ENCODE measurements at regions not wholly inside any gene's neighbourhood (a gene's known extent, or its start where the extent isn't known, plus 50 kb on each side); places are given as distances from the start of the nearest gene placed in this dataset.
"Not testable (repeated sequence)": the region's sequence is repeated elsewhere in the genome, so short reads cannot be mapped to it uniquely, and the experiment has no call there.

DNA sequence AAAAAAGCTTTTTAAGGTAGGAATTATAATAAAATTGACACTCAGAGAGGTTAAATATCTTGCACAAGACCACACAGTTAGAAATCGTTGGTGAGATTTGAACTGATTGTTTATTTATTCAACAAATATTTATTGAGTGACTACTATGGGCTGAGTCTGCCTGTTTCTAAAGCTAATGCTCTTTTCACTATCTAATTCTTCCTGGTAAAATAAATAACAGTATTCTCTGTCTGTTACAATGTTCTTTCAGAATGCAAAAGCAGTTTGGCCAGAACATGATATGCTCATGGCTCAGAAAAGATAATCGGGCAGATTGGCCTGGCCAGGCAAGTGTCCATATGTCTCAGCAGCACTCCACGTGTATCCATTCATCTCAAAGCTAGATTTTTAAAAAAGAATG, 82.0 kb downstream of the BTG1 start:
- no peak overlapping the region for H3K4me3 ChIP-seq (ENCODE audit: low read depth, low read length)
- DNase-seq (ENCODE audit: low read depth): no peak
- TF ChIP-seq, protein P1, sequence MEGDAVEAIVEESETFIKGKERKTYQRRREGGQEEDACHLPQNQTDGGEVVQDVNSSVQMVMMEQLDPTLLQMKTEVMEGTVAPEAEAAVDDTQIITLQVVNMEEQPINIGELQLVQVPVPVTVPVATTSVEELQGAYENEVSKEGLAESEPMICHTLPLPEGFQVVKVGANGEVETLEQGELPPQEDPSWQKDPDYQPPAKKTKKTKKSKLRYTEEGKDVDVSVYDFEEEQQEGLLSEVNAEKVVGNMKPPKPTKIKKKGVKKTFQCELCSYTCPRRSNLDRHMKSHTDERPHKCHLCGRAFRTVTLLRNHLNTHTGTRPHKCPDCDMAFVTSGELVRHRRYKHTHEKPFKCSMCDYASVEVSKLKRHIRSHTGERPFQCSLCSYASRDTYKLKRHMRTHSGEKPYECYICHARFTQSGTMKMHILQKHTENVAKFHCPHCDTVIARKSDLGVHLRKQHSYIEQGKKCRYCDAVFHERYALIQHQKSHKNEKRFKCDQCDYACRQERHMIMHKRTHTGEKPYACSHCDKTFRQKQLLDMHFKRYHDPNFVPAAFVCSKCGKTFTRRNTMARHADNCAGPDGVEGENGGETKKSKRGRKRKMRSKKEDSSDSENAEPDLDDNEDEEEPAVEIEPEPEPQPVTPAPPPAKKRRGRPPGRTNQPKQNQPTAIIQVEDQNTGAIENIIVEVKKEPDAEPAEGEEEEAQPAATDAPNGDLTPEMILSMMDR (conservative IDR thresholded peaks at IDR 0.05; ENCODE audit: low read depth, low read length): no peak

DNA sequence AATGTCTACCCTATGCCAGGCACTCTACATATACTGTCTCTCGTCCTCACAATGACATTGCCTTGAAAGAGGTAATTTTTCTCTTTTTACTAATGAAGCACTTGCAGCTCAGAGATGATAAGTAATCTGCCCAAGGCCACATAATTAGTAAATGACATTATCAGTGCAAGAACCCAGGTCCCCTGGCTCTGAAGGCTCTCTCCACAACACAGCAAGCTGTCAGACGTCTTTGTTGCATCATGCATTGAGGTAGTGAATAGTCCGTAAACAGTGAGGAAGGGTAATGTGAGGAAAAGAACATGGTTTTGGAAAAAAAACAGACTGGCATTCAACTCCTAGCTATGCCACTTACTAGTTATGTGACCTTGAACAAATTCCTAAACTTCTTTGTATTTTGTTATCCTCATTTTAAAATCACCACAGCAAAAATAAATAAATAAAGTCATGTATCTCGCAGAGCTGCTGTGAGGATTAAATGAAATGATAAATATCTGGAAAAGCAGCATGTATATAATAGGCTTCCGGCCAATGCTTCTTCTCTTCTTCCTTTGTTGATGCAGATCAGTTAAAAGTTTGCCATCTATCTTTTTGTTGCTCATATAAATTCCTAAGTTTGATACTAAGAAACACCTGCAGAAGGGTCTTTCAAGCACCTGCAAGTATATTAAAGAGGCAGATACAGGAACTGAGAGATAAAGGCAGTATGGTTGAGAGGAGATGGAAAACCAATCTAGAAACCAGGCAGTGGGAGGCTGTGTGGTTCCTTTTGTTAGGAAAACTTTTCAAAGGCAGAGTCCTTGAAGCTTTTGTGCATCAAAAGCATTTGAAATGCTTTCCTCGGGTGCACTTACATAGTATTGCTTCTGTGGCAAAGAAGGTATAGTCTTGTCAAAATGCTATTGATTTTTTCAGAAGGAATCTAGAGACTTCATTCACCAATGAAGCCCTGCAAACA, 82.8 kb downstream of the BTG1 start:
- no peak for DNase-seq (ENCODE audit: low read depth)
- H3K4me3 ChIP-seq (ENCODE audit: low read depth, low read length): no peak overlapping the region
- TF ChIP-seq, protein P1 (conservative IDR thresholded peaks at IDR 0.05; ENCODE audit: low read depth, low read length): no peak

DNA sequence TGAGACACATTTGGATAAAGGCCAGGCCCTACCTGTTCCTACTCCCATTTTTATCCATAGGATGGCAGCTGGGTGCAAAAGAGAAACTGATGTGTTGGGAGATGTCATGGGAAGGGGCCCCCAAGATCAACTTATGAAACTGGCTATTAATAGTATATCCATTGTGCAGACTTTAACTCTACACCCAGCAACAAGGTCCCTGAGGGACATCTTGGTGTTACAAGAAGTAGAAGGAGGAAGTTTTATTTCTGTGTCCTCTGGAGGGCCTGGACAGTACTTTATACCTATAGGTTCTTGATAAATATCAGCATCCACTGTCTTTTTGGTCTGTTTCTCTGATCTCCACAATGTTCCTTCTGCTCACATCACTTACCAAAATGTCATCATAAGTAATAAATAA, 84.6 kb downstream of the BTG1 start:
- DNase-seq (ENCODE audit: low read depth): no peak
- H3K4me3 ChIP-seq (ENCODE audit: low read depth, low read length): no peak overlapping the region
- TF ChIP-seq, protein P1 (conservative IDR thresholded peaks at IDR 0.05; ENCODE audit: low read depth, low read length): no peak

DNA sequence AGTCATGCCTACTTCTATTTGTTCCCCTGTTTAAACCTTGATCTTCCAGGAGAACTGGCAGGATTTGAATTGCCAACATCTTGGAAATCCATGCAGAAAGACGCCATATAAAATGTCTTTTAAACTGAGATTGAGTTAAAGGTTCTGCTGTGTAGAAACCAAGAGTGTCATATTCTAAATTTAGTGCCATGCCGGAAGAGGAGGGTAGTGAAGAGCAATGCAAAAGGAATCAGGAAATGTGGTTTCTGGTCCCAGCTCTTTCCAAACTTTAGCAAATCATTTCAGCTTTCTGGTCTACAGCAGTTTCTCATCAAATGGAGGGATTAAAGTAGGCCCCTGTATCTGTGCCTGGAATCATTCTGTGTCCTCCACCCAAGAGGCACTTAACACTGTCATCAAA, 85.7 kb downstream of the BTG1 start:
- TF ChIP-seq, protein P1 (conservative IDR thresholded peaks at IDR 0.05; ENCODE audit: low read depth, low read length): no peak
- H3K4me3 ChIP-seq (ENCODE audit: low read depth, low read length): no peak overlapping the region
- no peak for DNase-seq (ENCODE audit: low read depth)

DNA sequence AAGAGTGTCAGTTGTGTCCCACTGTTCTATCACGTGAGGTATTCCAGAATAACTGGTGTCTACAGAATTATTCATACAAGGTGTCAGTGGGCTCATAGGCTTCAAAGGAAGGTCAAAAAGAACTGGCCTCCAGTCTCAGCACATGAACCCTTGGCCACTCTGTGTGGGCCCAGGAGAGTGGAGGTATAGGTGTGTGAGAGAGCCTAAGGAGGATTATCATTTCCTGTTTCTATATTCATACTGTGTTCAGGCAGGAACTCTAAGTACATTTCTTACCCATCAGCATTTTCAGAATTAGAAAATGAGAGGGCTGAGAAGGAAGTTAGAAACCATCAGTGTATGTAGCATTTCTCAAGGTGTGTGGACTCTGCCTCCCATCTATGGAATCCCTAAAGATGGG, 87.0 kb downstream of the BTG1 start:
- H3K4me3 ChIP-seq (ENCODE audit: low read depth, low read length): no peak overlapping the region
- TF ChIP-seq, protein P1 (conservative IDR thresholded peaks at IDR 0.05; ENCODE audit: low read depth, low read length): no peak
- no peak for DNase-seq (ENCODE audit: low read depth)

DNA sequence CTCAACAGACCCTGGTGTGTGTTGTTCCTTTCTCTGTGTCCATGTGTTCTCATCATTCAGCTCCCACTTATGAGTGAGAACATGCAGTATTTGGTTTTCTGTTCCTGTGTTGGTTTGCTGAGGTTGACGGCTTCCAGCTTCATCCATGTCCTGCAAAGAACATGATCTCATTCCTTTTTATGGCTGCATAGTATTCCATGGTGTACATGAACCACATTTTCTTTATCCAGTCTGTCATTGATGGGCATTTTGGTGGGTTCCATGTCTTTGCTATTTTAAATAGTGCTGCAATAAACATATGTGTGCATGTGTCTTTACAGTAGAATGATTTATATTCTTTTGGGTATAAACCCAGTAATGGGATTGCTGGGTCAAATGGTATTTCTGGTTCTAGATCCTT, 88.9 kb downstream of the BTG1 start:
- H3K4me3 ChIP-seq (ENCODE audit: low read depth, low read length); DNase-seq (ENCODE audit: low read depth): not testable (repeated sequence)

DNA sequence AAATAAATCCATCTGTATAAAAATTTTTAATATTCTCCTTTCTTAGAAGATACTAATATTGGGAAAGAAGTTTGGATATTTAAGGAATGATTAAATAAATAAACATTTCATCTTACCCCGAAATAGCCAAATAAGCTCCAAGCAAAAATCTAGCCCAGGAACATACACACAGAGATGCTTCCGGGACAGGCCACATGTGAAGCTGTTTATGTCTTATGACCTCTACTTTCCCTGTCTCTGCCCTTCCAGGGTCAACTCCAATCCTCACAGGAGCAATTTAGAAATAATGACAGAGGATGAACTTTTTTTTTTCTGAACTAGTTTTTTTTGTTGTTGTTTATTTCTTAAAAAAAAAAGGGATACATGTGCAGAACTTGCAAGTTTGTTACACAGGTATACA, 89.4 kb downstream of the BTG1 start:
- TF ChIP-seq, protein P1 (conservative IDR thresholded peaks at IDR 0.05; ENCODE audit: low read depth, low read length): no peak
- no peak for DNase-seq (ENCODE audit: low read depth)
- no peak overlapping the region for H3K4me3 ChIP-seq (ENCODE audit: low read depth, low read length)
